Memory B cell (primary cell): ENCODE measurements at regions not wholly inside any gene's neighbourhood (a gene's known extent, or its start where the extent isn't known, plus 50 kb on each side); places are given as distances from the start of the nearest gene placed in this dataset.
"Not testable (repeated sequence)": the region's sequence is repeated elsewhere in the genome, so short reads cannot be mapped to it uniquely, and the experiment has no call there.

Experiments used
- ATAC-seq: fragments of 150-1000 bp; cut with Tn5 transposase; 2 replicates; pipeline ENCODE4 v1.10.0; 2021; ENCODE audit warnings: low read depth, mild to moderate bottlenecking, moderate library complexity
- DNase-seq, 2 donors: peaks; one replicate each; pipeline ENCODE4 v3.0.0; 2022; ENCODE audit warnings: low spot score in 2 of 2
- H3K27ac Mint-ChIP-seq: one replicate; pipeline ENCODE4 v1.8.0; 2022; ENCODE audit warnings: mild to moderate bottlenecking, moderate library complexity, mixed read lengths
- H3K27me3 Mint-ChIP-seq: one replicate; pipeline ENCODE4 v1.8.0; 2022; ENCODE audit warnings: mixed read lengths
- H3K36me3 Mint-ChIP-seq: one replicate; pipeline ENCODE4 v1.8.0; 2022; ENCODE audit warnings: mild to moderate bottlenecking, mixed read lengths
- H3K4me1 Mint-ChIP-seq: one replicate; pipeline ENCODE4 v1.8.0; 2022; ENCODE audit warnings: mixed read lengths
- H3K4me3 Mint-ChIP-seq: one replicate; pipeline ENCODE4 v1.8.0; 2022; ENCODE audit warnings: mild to moderate bottlenecking, moderate library complexity, mixed read lengths
- H3K9me3 Mint-ChIP-seq: one replicate; pipeline ENCODE4 v1.8.0; 2022; ENCODE audit warnings: mixed read lengths

GRCh38 chrX:7351926-7352325, 204.0 kb upstream of the PUDP start:
- DNase-seq (no peak), ATAC-seq (no peak)
- no peak overlapping the region for H3K27ac Mint-ChIP-seq
- no peak overlapping the region for H3K4me3 Mint-ChIP-seq
- no peaks in the 10 kb centered on the region for H3K9me3 Mint-ChIP-seq
- no peaks in the 10 kb centered on the region for H3K27me3 Mint-ChIP-seq
- H3K4me1 Mint-ChIP-seq = no peaks in the 10 kb centered on the region
- H3K36me3 Mint-ChIP-seq = peaks cover 7% of the 10 kb centered on the region

GRCh38 chrX:7347465-7347864, 199.5 kb upstream of the PUDP start:
- DNase-seq (no peak), ATAC-seq (no peak)
- Mint-ChIP-seq H3K4me3 (no peak overlapping the region), H3K9me3 (no peaks in the 10 kb centered on the region), H3K36me3 (peaks cover 10% of the 10 kb centered on the region), H3K27ac (no peak overlapping the region), H3K27me3 (no peaks in the 10 kb centered on the region), H3K4me1 (no peaks in the 10 kb centered on the region)

- ATAC-seq = no peak
- Mint-ChIP-seq H3K9me3 (no peaks in the 10 kb centered on the region), H3K4me3 (no peak overlapping the region), H3K36me3 (peaks cover 17% of the 10 kb centered on the region), H3K27ac (no peak overlapping the region), H3K4me1 (no peaks in the 10 kb centered on the region), H3K27me3 (no peaks in the 10 kb centered on the region)
- no peak for DNase-seq
Measured at GRCh38 chrX:7346021-7346420, 198.1 kb upstream of the PUDP start.

GRCh38 chrX:7343181-7343580, 195.2 kb upstream of the PUDP start:
- no peak for ATAC-seq
- H3K9me3 Mint-ChIP-seq = no peaks in the 10 kb centered on the region
- H3K4me1 Mint-ChIP-seq = no peaks in the 10 kb centered on the region
- no peak overlapping the region for H3K27ac Mint-ChIP-seq
- no peaks in the 10 kb centered on the region for H3K27me3 Mint-ChIP-seq
- no peak overlapping the region for H3K4me3 Mint-ChIP-seq
- no peak for DNase-seq
- H3K36me3 Mint-ChIP-seq = peaks cover 14% of the 10 kb centered on the region

GRCh38 chrX:7335816-7336362, 187.9 kb upstream of the PUDP start:
- H3K36me3 Mint-ChIP-seq = peaks cover 16% of the 10 kb centered on the region
- not testable (repeated sequence) for H3K27ac Mint-ChIP-seq, DNase-seq, H3K9me3 Mint-ChIP-seq, H3K27me3 Mint-ChIP-seq, H3K4me3 Mint-ChIP-seq, H3K4me1 Mint-ChIP-seq
- ATAC-seq = peak; percentile 47

- H3K27ac Mint-ChIP-seq = no peak overlapping the region
- H3K36me3 Mint-ChIP-seq = peaks cover 12% of the 10 kb centered on the region
- H3K4me1 Mint-ChIP-seq = no peaks in the 10 kb centered on the region
- DNase-seq (no peak), ATAC-seq (no peak)
- no peaks in the 10 kb centered on the region for H3K27me3 Mint-ChIP-seq
- H3K4me3 Mint-ChIP-seq = no peak overlapping the region
- H3K9me3 Mint-ChIP-seq = peaks cover 1% of the 10 kb centered on the region
Measured at GRCh38 chrX:7334253-7334935, 186.4 kb upstream of the PUDP start.

GRCh38 chrX:7330971-7331746, 183.2 kb upstream of the PUDP start:
- Mint-ChIP-seq H3K4me1 (no peaks in the 10 kb centered on the region), H3K9me3 (peaks cover 1% of the 10 kb centered on the region), H3K27ac (no peak overlapping the region), H3K36me3 (peaks cover 17% of the 10 kb centered on the region), H3K4me3 (no peak overlapping the region), H3K27me3 (no peaks in the 10 kb centered on the region)
- ATAC-seq = no peak
- DNase-seq = no peak

- peaks cover 22% of the 10 kb centered on the region for H3K36me3 Mint-ChIP-seq
- H3K9me3 Mint-ChIP-seq = peaks cover 1% of the 10 kb centered on the region
- no peaks in the 10 kb centered on the region for H3K27me3 Mint-ChIP-seq
- no peak overlapping the region for H3K27ac Mint-ChIP-seq
- no peak for ATAC-seq
- H3K4me1 Mint-ChIP-seq = no peaks in the 10 kb centered on the region
- no peak for DNase-seq
- no peak overlapping the region for H3K4me3 Mint-ChIP-seq
Measured at GRCh38 chrX:7330556-7330955, 182.6 kb upstream of the PUDP start.

- ATAC-seq (no peak), DNase-seq (no peak)
- Mint-ChIP-seq H3K9me3 (no peaks in the 10 kb centered on the region), H3K4me1 (no peaks in the 10 kb centered on the region), H3K27ac (no peak overlapping the region), H3K4me3 (no peak overlapping the region), H3K27me3 (no peaks in the 10 kb centered on the region), H3K36me3 (peaks cover 8% of the 10 kb centered on the region)
Measured at GRCh38 chrX:7318661-7319060, 170.7 kb upstream of the PUDP start.

GRCh38 chrX:7318241-7318640, 170.3 kb upstream of the PUDP start:
- Mint-ChIP-seq H3K36me3 (peaks cover 8% of the 10 kb centered on the region), H3K4me1 (no peaks in the 10 kb centered on the region), H3K27ac (no peak overlapping the region), H3K27me3 (no peaks in the 10 kb centered on the region), H3K4me3 (no peak overlapping the region), H3K9me3 (no peaks in the 10 kb centered on the region)
- ATAC-seq (no peak), DNase-seq (no peak)

GRCh38 chrX:7316887-7317286, 168.9 kb upstream of the PUDP start:
- ATAC-seq = no peak
- H3K9me3 Mint-ChIP-seq = no peaks in the 10 kb centered on the region
- no peaks in the 10 kb centered on the region for H3K4me1 Mint-ChIP-seq

GRCh38 chrX:7316280-7316679, 168.3 kb upstream of the PUDP start:
- no peak for DNase-seq
- no peak for ATAC-seq
- Mint-ChIP-seq H3K4me1 (no peaks in the 10 kb centered on the region), H3K36me3 (peaks cover 8% of the 10 kb centered on the region), H3K27me3 (no peaks in the 10 kb centered on the region), H3K9me3 (no peaks in the 10 kb centered on the region), H3K27ac (no peak overlapping the region), H3K4me3 (no peak overlapping the region)

More at GRCh38 chrX:7316887-7317286, 168.9 kb upstream of the PUDP start:
- DNase-seq = no peak
- no peaks in the 10 kb centered on the region for H3K27me3 Mint-ChIP-seq
- H3K36me3 Mint-ChIP-seq = peaks cover 8% of the 10 kb centered on the region
- no peak overlapping the region for H3K27ac Mint-ChIP-seq
- no peak overlapping the region for H3K4me3 Mint-ChIP-seq

GRCh38 chrX:7314425-7314824, 166.5 kb upstream of the PUDP start:
- Mint-ChIP-seq H3K4me3 (no peak overlapping the region), H3K9me3 (no peaks in the 10 kb centered on the region), H3K27me3 (no peaks in the 10 kb centered on the region), H3K4me1 (no peaks in the 10 kb centered on the region), H3K36me3 (peaks cover 6% of the 10 kb centered on the region), H3K27ac (no peak overlapping the region)
- DNase-seq (no peak), ATAC-seq (no peak)

GRCh38 chrX:7307720-7308119, 159.8 kb upstream of the PUDP start:
- ATAC-seq (no peak), DNase-seq (no peak)
- H3K27me3 Mint-ChIP-seq = no peaks in the 10 kb centered on the region
- no peaks in the 10 kb centered on the region for H3K4me1 Mint-ChIP-seq
- no peak overlapping the region for H3K27ac Mint-ChIP-seq
- no peaks in the 10 kb centered on the region for H3K9me3 Mint-ChIP-seq
- peaks cover 20% of the 10 kb centered on the region for H3K36me3 Mint-ChIP-seq
- no peak overlapping the region for H3K4me3 Mint-ChIP-seq
